AG04450 (cell line): ENCODE measurements at regions not wholly inside any gene's neighbourhood (a gene's known extent, or its start where the extent isn't known, plus 50 kb on each side); places are given as distances from the start of the nearest gene placed in this dataset.

Experiments
- CTCF ChIA-PET: fragments of 300-600, 350-600 bp; formaldehyde crosslinking; extraction: SDS; loops from one replicate; lab custom pipeline; 2022; ENCODE audit warnings: antibody characterized with exemption, inconsistent platforms; lab: Charles Lee
- POLR2A ChIA-PET: fragments of 350-600 bp; formaldehyde crosslinking; extraction: SDS; loops from one replicate; lab custom pipeline; 2021; ENCODE audit warnings: antibody characterized with exemption, inconsistent platforms; lab: Yijun Ruan, JAX
- DNase-seq: peaks from one replicate; pipeline ENCODE4 v3.0.0-alpha.2; 2011; ENCODE audit warnings: low read depth, low spot score
- H3K27ac ChIP-seq: one replicate; pipeline ENCODE4 v1.5.1; 2012; ENCODE audit warnings: low read depth, low read length, control low read depth
- H3K27me3 ChIP-seq: one replicate; pipeline ENCODE4 v1.6.0; 2012; ENCODE audit warnings: low read length; ENCODE audit not compliant: control insufficient read depth, insufficient read depth
- H3K4me3 ChIP-seq: 2 replicates; pipeline ENCODE4 v1.5.1; 2011; ENCODE audit warnings: mild to moderate bottlenecking, low read depth, low read length, control low read depth
- H3K9me3 ChIP-seq: 2 replicates; pipeline ENCODE4 v1.5.1; 2012; ENCODE audit warnings: low read length; ENCODE audit not compliant: control insufficient read depth, insufficient read depth
- TF ChIP-seq, protein P1 (sequence below): IDR thresholded peaks from 2 replicates; pipeline ENCODE4 v1.5.1; 2011; ENCODE audit warnings: low read depth, low read length, control low read depth, inconsistent platforms

DNA sequence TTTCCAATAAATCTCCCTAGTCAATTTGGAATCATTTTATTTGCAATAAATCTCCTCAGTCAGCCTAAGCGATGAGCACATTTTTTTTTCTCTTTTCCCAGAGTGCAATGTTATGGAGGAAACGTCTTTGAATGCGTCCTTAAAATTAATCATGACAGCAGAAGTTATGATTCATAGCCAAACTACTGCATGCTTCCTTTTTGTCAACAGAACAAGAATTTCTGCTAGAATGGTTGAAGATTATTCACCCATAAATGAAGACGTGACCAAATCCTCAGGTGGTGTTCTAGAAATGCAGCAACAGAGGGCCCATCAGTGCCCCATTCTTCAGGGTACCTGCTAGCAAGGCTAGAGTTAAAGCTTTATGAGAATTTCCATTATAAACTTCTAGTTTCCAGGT lies 407.9 kb upstream of the PKN2 start:
- TF ChIP-seq, protein P1, sequence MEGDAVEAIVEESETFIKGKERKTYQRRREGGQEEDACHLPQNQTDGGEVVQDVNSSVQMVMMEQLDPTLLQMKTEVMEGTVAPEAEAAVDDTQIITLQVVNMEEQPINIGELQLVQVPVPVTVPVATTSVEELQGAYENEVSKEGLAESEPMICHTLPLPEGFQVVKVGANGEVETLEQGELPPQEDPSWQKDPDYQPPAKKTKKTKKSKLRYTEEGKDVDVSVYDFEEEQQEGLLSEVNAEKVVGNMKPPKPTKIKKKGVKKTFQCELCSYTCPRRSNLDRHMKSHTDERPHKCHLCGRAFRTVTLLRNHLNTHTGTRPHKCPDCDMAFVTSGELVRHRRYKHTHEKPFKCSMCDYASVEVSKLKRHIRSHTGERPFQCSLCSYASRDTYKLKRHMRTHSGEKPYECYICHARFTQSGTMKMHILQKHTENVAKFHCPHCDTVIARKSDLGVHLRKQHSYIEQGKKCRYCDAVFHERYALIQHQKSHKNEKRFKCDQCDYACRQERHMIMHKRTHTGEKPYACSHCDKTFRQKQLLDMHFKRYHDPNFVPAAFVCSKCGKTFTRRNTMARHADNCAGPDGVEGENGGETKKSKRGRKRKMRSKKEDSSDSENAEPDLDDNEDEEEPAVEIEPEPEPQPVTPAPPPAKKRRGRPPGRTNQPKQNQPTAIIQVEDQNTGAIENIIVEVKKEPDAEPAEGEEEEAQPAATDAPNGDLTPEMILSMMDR = no peak
- H3K27ac ChIP-seq = no peak overlapping the region
- DNase-seq = no peak
- H3K27me3 ChIP-seq = no peaks in the 10 kb centered on the region
- no peak overlapping the region for H3K4me3 ChIP-seq
- ChIA-PET CTCF (interaction anchor here (0.6 kb wide), 2 partner anchors 409 to 1201 kb away, joined by 3 to 4 read pairs; no protein-coding TSS in a partner anchor), POLR2A (no interaction called here)
- H3K9me3 ChIP-seq = no peaks in the 10 kb centered on the region

DNA sequence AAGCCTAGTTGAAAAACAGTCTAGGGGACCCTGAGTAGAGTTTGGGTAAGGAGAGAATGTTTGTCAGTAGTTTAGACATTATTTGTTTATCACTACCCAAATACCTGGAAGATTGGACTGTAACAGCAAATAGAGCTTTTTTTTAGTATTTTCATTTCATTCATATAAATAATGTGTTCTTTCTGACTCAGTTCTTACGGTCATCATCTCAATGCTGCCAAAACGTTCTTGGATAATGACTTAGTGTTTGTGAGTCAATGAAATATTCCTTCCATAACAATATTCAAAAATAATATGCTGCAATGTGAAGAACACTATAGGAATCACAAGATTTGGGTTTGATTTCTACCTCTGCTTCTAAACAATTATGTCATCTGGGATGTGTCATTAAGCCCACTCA lies 400.0 kb upstream of the PKN2 start:
- no peak overlapping the region for H3K4me3 ChIP-seq
- TF ChIP-seq, protein P1 = no peak
- H3K27me3 ChIP-seq = no peaks in the 10 kb centered on the region
- H3K27ac ChIP-seq = no peak overlapping the region
- no peaks in the 10 kb centered on the region for H3K9me3 ChIP-seq
- DNase-seq = no peak
- POLR2A ChIA-PET = no interaction called here
- CTCF ChIA-PET = no interaction called here

DNA sequence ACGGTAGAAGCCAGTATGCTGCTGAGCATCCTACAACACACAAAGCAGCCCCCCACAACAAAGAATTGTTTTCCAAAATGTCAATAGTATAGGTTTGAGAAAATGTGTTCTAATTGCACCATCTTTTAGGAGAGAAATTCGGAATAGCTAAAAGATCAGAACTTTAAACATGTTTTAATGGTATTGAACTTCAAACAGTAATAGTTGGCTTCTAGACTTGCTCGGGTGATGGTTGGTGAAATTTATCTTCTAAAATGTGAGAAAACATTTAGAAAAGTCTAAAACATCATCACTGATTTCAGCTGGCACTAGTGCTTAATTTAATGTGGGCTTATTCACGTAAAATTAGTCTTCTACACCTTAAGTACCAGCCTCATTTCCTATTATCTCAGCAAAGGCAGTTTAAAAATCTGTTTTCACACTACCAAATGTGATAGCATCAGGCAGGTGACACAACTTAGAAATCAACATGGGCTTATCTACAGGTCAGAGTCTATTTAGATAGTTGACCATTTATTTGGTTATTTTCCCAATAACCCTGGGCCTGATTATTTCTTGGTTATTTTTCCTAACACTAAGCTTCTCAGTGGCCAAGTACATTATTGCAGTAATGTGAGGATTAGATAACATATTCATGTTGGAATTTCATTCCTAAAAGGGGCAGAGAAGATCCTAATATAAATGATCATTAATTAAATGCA lies 399.3 kb upstream of the PKN2 start:
- CTCF ChIA-PET = no interaction called here
- DNase-seq = no peak
- Histone ChIP-seq H3K9me3 (no peaks in the 10 kb centered on the region), H3K27ac (no peak overlapping the region), H3K4me3 (no peak overlapping the region), H3K27me3 (no peaks in the 10 kb centered on the region)
- POLR2A ChIA-PET = no interaction called here
- TF ChIP-seq, protein P1 = no peak

DNA sequence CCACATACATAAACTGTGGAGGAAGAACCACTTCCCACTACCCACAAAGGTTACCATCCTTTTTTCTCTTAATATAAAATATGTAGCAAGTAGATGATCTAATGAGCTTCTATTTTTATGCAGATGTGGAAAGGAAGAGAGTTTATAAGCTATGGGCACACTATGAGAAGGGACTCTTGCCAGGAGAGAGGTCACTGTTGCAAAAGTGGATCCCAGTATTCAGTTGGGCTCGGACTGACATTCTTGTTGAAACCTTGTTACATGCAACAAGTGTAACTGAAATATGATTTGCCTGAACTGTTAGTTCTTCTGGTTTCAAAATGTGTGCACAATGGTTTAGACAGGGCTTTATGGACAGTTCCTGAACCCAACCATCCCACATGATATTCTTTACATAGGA lies 397.4 kb upstream of the PKN2 start:
- H3K27me3 ChIP-seq = no peaks in the 10 kb centered on the region
- H3K9me3 ChIP-seq = no peaks in the 10 kb centered on the region
- CTCF ChIA-PET = no interaction called here
- no peak for DNase-seq
- no peak overlapping the region for H3K27ac ChIP-seq
- H3K4me3 ChIP-seq = no peak overlapping the region
- POLR2A ChIA-PET = no interaction called here
- TF ChIP-seq, protein P1 = no peak

DNA sequence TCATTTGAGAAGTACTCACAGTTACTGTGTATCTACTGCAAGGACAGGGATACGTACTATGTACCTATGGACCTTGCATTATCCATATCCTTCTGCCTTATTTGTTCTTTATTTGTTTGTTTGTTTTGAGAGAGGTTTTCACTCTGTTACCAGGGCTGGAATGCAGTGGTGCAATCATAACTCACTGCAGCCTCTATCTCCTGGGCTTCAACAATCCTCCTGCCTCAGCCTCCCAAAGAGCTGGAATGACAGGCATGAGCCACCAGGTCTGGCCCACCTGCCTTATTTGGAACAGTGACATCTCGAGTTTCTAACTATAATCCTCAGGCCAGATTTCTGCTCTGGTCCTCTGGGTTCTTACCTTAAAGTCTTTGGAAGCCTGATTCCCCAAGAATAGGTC lies 395.5 kb upstream of the PKN2 start:
- no peaks in the 10 kb centered on the region for H3K9me3 ChIP-seq
- H3K4me3 ChIP-seq = no peak overlapping the region
- CTCF ChIA-PET = no interaction called here
- no peak overlapping the region for H3K27ac ChIP-seq
- POLR2A ChIA-PET = no interaction called here
- TF ChIP-seq, protein P1 = no peak
- no peak for DNase-seq
- no peaks in the 10 kb centered on the region for H3K27me3 ChIP-seq
